ENCODE measurements at regions not wholly inside any gene's neighbourhood (a gene's known extent, or its start where the extent isn't known, plus 50 kb on each side); places are given as distances from the start of the nearest gene placed in this dataset.

GRCh38 chr15:100714034-100714748, 111.8 kb downstream of the ASB7 start:
- TF ChIP-seq CTCF (IDR thresholded peaks at IDR 0.05) (no peak), POLR2A (IDR thresholded peaks at IDR 0.05) (no peak)

All from thyroid gland (tissue), 4 donors.